Upper lobe of left lung (tissue), 4 donors: ENCODE measurements at regions not wholly inside any gene's neighbourhood (a gene's known extent, or its start where the extent isn't known, plus 50 kb on each side); places are given as distances from the start of the nearest gene placed in this dataset.

ENCODE experiments used
- EP300 ChIP-seq, 4 donors: sonication (generic); formaldehyde crosslinking; IDR thresholded peaks; one replicate each; pipeline ENCODE4 v1.5.1; 2017; ENCODE audit warnings: antibody characterized with exemption in 4 of 4, control low read depth in 2 of 4
- POLR2A ChIP-seq, 4 donors: fragments of 450-650 bp; IDR thresholded peaks; one replicate each; pipeline ENCODE4 v1.5.1; 2016 to 2017; ENCODE audit warnings: antibody characterized with exemption in 4 of 4, mild to moderate bottlenecking in 2 of 4
- TF ChIP-seq, protein P1 (sequence below), 6 experiments: fragments of 450-650 bp in 4 of 6; fragments of 200-600 bp in 2 of 6; sonication (generic) in 2 of 6; IDR thresholded peaks; one replicate each; pipeline ENCODE4 v1.5.1; 2016 to 2019; ENCODE audit warnings: antibody characterized with exemption in 6 of 6

- no peak for TF ChIP-seq POLR2A (IDR thresholded peaks at IDR 0.05)
- TF ChIP-seq, protein P1, sequence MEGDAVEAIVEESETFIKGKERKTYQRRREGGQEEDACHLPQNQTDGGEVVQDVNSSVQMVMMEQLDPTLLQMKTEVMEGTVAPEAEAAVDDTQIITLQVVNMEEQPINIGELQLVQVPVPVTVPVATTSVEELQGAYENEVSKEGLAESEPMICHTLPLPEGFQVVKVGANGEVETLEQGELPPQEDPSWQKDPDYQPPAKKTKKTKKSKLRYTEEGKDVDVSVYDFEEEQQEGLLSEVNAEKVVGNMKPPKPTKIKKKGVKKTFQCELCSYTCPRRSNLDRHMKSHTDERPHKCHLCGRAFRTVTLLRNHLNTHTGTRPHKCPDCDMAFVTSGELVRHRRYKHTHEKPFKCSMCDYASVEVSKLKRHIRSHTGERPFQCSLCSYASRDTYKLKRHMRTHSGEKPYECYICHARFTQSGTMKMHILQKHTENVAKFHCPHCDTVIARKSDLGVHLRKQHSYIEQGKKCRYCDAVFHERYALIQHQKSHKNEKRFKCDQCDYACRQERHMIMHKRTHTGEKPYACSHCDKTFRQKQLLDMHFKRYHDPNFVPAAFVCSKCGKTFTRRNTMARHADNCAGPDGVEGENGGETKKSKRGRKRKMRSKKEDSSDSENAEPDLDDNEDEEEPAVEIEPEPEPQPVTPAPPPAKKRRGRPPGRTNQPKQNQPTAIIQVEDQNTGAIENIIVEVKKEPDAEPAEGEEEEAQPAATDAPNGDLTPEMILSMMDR (IDR thresholded peaks at IDR 0.05) = no peak
- no peak for TF ChIP-seq EP300 (IDR thresholded peaks at IDR 0.05)
Observed at GRCh38 chr12:30145684-30146032, 361.9 kb upstream of the TMTC1 start.
